NCI-H1694 (cell line): ENCODE measurements at regions not wholly inside any gene's neighbourhood (a gene's known extent, or its start where the extent isn't known, plus 50 kb on each side); places are given as distances from the start of the nearest gene placed in this dataset.
A peak's percentile ranks its signal among the peaks of the same experiment; 100 is the strongest.
"Not testable (repeated sequence)": the region's sequence is repeated elsewhere in the genome, so short reads cannot be mapped to it uniquely, and the experiment has no call there.

Source experiments
- DNase-seq: peaks from one replicate; lab custom pipeline; 2025; lab: John Stamatoyannopoulos, UW

- DNase-seq, result no peak
Measured at GRCh38 chr7:24395512-24395911, 111.5 kb downstream of the NPY start.

GRCh38 chr7:24396387-24396786 is 112.4 kb downstream of the NPY start:
- DNase-seq, result not testable (repeated sequence)

GRCh38 chr7:24401628-24402593 is 117.9 kb downstream of the NPY start:
- peak; percentile 70 for DNase-seq

GRCh38 chr7:24402655-24403054 is 118.7 kb downstream of the NPY start:
- DNase-seq, result no peak

GRCh38 chr7:24403557-24403956 is 119.6 kb downstream of the NPY start:
- DNase-seq, result no peak

- DNase-seq, result no peak
Measured at GRCh38 chr7:24404315-24404714, 120.3 kb downstream of the NPY start.

GRCh38 chr7:24405002-24405401 is 121.0 kb downstream of the NPY start:
- no peak for DNase-seq

GRCh38 chr7:24406053-24406788 is 122.2 kb downstream of the NPY start:
- no peak for DNase-seq

- no peak for DNase-seq
Measured at GRCh38 chr7:24406789-24407299, 122.9 kb downstream of the NPY start.

GRCh38 chr7:24407965-24408364 is 124.0 kb downstream of the NPY start:
- no peak for DNase-seq

GRCh38 chr7:24408798-24409430 is 124.9 kb downstream of the NPY start:
- DNase-seq, result no peak

GRCh38 chr7:24409431-24410024 is 125.5 kb downstream of the NPY start:
- no peak for DNase-seq

GRCh38 chr7:24411226-24411625 is 127.2 kb downstream of the NPY start:
- no peak for DNase-seq

- no peak for DNase-seq
Measured at GRCh38 chr7:24417526-24418120, 133.6 kb downstream of the NPY start.

GRCh38 chr7:24419077-24419476 is 135.1 kb downstream of the NPY start:
- DNase-seq, result no peak

GRCh38 chr7:24419511-24419910 is 135.5 kb downstream of the NPY start:
- DNase-seq, result no peak

GRCh38 chr7:24422441-24423010 is 138.5 kb downstream of the NPY start:
- no peak for DNase-seq

- no peak for DNase-seq
Measured at GRCh38 chr7:24425664-24426063, 141.7 kb downstream of the NPY start.

GRCh38 chr7:24427048-24427447 is 143.1 kb downstream of the NPY start:
- no peak for DNase-seq

GRCh38 chr7:24428676-24429075 is 144.6 kb upstream of the PALS2 start:
- no peak for DNase-seq

- DNase-seq, result no peak
Measured at GRCh38 chr7:24432677-24433076, 140.6 kb upstream of the PALS2 start.
